ENCODE measurements at regions not wholly inside any gene's neighbourhood (a gene's known extent, or its start where the extent isn't known, plus 50 kb on each side); places are given as distances from the start of the nearest gene placed in this dataset.

GRCh38 chr20:12659942-12660341 lies 348.8 kb upstream of the SPTLC3 start:
- Histone ChIP-seq H4K20me1 (ENCODE audit: insufficient read depth, low read length) (no peaks in the 10 kb centered on the region), H3K79me2 (ENCODE audit: insufficient read depth, low read length) (no peaks in the 10 kb centered on the region), H3K4me1 (ENCODE audit: insufficient read depth, low read length) (no peaks in the 10 kb centered on the region), H2AFZ (ENCODE audit: low read depth, low read length) (no peak overlapping the region), H3K9me3 (ENCODE audit: insufficient read depth, low read length, severe bottlenecking) (no peaks in the 10 kb centered on the region), H3K36me3 (ENCODE audit: insufficient read depth, low read length) (no peaks in the 10 kb centered on the region), H3K4me2 (ENCODE audit: insufficient read depth, low read length) (no peak overlapping the region), H3K4me3 (ENCODE audit: low read depth in 1 of 2, low read length in 2 of 2) (no peak overlapping the region), H3K27me3 (ENCODE audit: insufficient read depth, low read length, poor library complexity) (no peaks in the 10 kb centered on the region), H3K9ac (ENCODE audit: low read depth, low read length) (no peak overlapping the region), H3K27ac (ENCODE audit: low read length) (no peak overlapping the region)
- no peak for DNase-seq
- no peak for ATAC-seq (ENCODE audit: insufficient read depth, low read depth)
- TF ChIP-seq CTCF (IDR thresholded peaks at IDR 0.05; ENCODE audit: borderline replicate concordance, extremely low read depth, low read length, poor library complexity, severe bottlenecking): no peak

DNA sequence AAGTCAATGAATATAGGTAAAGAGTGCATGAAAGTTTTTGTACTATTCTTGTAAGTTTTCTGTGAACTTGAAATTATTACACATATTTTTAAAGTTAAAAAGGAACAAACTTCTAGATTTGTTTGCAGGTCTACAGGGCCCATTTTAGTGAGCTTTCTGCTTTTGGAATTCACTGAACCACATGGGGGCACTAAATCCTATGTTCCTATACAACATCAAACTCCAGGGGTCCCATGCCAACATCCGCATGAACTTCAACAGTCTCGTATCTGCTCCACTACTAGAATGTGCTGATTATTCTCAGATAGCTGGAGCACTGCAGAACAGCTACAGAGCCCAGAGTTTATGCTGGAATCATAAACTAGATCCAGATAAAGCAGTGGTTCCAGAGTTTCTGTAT lies 347.9 kb upstream of the SPTLC3 start:
- no peak for ATAC-seq (ENCODE audit: insufficient read depth, low read depth)
- no peak for TF ChIP-seq EZH2 (IDR thresholded peaks at IDR 0.05; ENCODE audit: borderline replicate concordance, low read depth, low read length, severe bottlenecking)
- peak; percentile 24 for TF ChIP-seq CTCF (IDR thresholded peaks at IDR 0.05; ENCODE audit: borderline replicate concordance, extremely low read depth, low read length, poor library complexity, severe bottlenecking)

DNA sequence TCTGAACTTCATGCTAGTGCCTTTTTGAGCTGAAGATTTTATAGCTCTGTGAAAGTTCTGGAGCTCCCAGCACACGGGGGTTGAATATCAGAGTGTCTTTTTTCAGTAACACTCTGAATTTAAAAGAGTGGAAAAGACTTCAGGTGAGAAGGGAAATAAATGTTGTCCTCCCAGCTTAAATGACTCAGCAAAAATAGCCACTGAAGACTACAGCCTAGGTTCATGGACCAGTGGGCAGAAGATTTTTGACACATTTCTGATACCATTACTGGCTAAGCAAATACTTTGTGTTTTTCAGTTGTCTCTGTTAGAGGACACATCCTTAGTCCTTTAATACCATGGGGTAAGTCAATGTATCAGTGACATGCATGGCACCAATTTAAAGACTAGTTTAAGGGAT lies 338.5 kb upstream of the SPTLC3 start:
- Histone ChIP-seq H3K36me3 (ENCODE audit: insufficient read depth, low read length) (no peaks in the 10 kb centered on the region), H3K27me3 (ENCODE audit: insufficient read depth, low read length, poor library complexity) (peaks cover 8% of the 10 kb centered on the region), H3K4me1 (ENCODE audit: insufficient read depth, low read length) (no peaks in the 10 kb centered on the region), H3K9ac (ENCODE audit: low read depth, low read length) (no peak overlapping the region), H2AFZ (ENCODE audit: low read depth, low read length) (no peak overlapping the region), H3K27ac (ENCODE audit: low read length) (no peak overlapping the region), H3K9me3 (ENCODE audit: insufficient read depth, low read length, severe bottlenecking) (no peaks in the 10 kb centered on the region), H3K4me3 (ENCODE audit: low read depth in 1 of 2, low read length in 2 of 2) (no peak overlapping the region), H4K20me1 (ENCODE audit: insufficient read depth, low read length) (no peaks in the 10 kb centered on the region), H3K79me2 (ENCODE audit: insufficient read depth, low read length) (no peaks in the 10 kb centered on the region), H3K4me2 (ENCODE audit: insufficient read depth, low read length) (no peak overlapping the region)
- TF ChIP-seq CTCF (IDR thresholded peaks at IDR 0.05; ENCODE audit: borderline replicate concordance, extremely low read depth, low read length, poor library complexity, severe bottlenecking) (no peak), EZH2 (IDR thresholded peaks at IDR 0.05; ENCODE audit: borderline replicate concordance, low read depth, low read length, severe bottlenecking) (no peak)
- ATAC-seq (ENCODE audit: insufficient read depth, low read depth): no peak
- DNase-seq: no peak

More for the DNA sequence above, 347.9 kb upstream of the SPTLC3 start:
- Histone ChIP-seq H3K4me2 (ENCODE audit: insufficient read depth, low read length) (no peak overlapping the region), H3K36me3 (ENCODE audit: insufficient read depth, low read length) (no peaks in the 10 kb centered on the region), H3K4me3 (ENCODE audit: low read depth in 1 of 2, low read length in 2 of 2) (no peak overlapping the region), H2AFZ (ENCODE audit: low read depth, low read length) (no peak overlapping the region), H3K9ac (ENCODE audit: low read depth, low read length) (no peak overlapping the region), H3K4me1 (ENCODE audit: insufficient read depth, low read length) (no peaks in the 10 kb centered on the region), H3K27ac (ENCODE audit: low read length) (no peak overlapping the region), H4K20me1 (ENCODE audit: insufficient read depth, low read length) (no peaks in the 10 kb centered on the region), H3K9me3 (ENCODE audit: insufficient read depth, low read length, severe bottlenecking) (no peaks in the 10 kb centered on the region), H3K79me2 (ENCODE audit: insufficient read depth, low read length) (no peaks in the 10 kb centered on the region), H3K27me3 (ENCODE audit: insufficient read depth, low read length, poor library complexity) (no peaks in the 10 kb centered on the region)
- DNase-seq: no peak

DNA sequence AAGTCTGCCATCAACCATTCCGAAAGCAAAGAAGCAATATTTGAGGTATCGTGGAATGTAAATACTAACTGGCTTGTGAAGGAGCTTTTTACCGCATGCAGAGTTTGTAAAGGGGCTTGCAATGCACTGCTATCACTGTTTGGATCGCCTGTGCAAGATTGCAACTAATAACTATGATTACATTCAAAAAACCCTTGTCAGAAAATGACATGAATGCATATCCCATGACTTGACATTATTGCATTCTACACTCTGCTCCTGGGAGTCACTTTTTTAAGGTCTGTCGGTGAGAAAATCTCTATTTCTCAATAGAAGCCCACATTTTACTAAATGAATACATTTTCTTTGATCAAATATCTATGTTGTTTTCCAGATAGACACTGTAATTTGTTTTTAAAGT lies 335.4 kb upstream of the SPTLC3 start:
- H3K4me2 ChIP-seq (ENCODE audit: insufficient read depth, low read length): no peak overlapping the region
- no peak for ATAC-seq (ENCODE audit: insufficient read depth, low read depth)

More for the DNA sequence above, 335.4 kb upstream of the SPTLC3 start:
- no peaks in the 10 kb centered on the region for H3K79me2 ChIP-seq (ENCODE audit: insufficient read depth, low read length)
- H3K9ac ChIP-seq (ENCODE audit: low read depth, low read length): no peak overlapping the region
- no peaks in the 10 kb centered on the region for H4K20me1 ChIP-seq (ENCODE audit: insufficient read depth, low read length)
- H3K36me3 ChIP-seq (ENCODE audit: insufficient read depth, low read length): no peaks in the 10 kb centered on the region
- no peak for DNase-seq
- TF ChIP-seq CTCF (IDR thresholded peaks at IDR 0.05; ENCODE audit: borderline replicate concordance, extremely low read depth, low read length, poor library complexity, severe bottlenecking): no peak
- TF ChIP-seq EZH2 (IDR thresholded peaks at IDR 0.05; ENCODE audit: borderline replicate concordance, low read depth, low read length, severe bottlenecking): no peak
- no peak overlapping the region for H3K4me3 ChIP-seq (ENCODE audit: low read depth in 1 of 2, low read length in 2 of 2)
- H3K27me3 ChIP-seq (ENCODE audit: insufficient read depth, low read length, poor library complexity): peaks cover 8% of the 10 kb centered on the region
- H3K4me1 ChIP-seq (ENCODE audit: insufficient read depth, low read length): no peaks in the 10 kb centered on the region
- no peak overlapping the region for H2AFZ ChIP-seq (ENCODE audit: low read depth, low read length)
- no peak overlapping the region for H3K27ac ChIP-seq (ENCODE audit: low read length)
- no peaks in the 10 kb centered on the region for H3K9me3 ChIP-seq (ENCODE audit: insufficient read depth, low read length, severe bottlenecking)
